HepG2 (cell line): ENCODE measurements at regions not wholly inside any gene's neighbourhood (a gene's known extent, or its start where the extent isn't known, plus 50 kb on each side); places are given as distances from the start of the nearest gene placed in this dataset.

Experiments
- ATAC-seq: fragments of 200-7000 bp; cut with Tn5 transposase; 3 replicates; pipeline ENCODE4 v1.9.1; 2020; ENCODE audit warnings: mild to moderate bottlenecking, moderate library complexity
- BruUV-seq: library from RNA; stranded (reverse); fragments of 400-500 nt; replicated peaks from 2 replicates; lab custom pipeline; 2021; lab: Mats Ljungman, UMichigan
- CTCF ChIA-PET: fragments of 300-600 bp; formaldehyde crosslinking; extraction: SDS; loops from one replicate; lab custom pipeline; 2021; ENCODE audit warnings: low total read pairs, inconsistent platforms, low intra/inter-chr PET ratio; lab: Yijun Ruan, JAX
- POLR2A ChIA-PET: fragments of 350-600 bp; sonication (Branson Sonifier 250); formaldehyde crosslinking; loops from one replicate; lab custom pipeline; 2020; ENCODE audit warnings: antibody characterized with exemption, inconsistent platforms; lab: Yijun Ruan, JAX
- DNase-seq: peaks from one replicate; pipeline ENCODE4 v3.0.0-alpha.2; 2015; ENCODE audit warnings: low spot score
- FAIRE-seq: peaks from 3 replicates; lab custom pipeline; 2011; peaks lifted over from hg19 to GRCh38; lab: Jason Lieb, UNC
- H2AFZ ChIP-seq: one replicate; pipeline ENCODE4 v1.6.1; 2011; ENCODE audit warnings: low read length, inconsistent platforms
- H3K27ac ChIP-seq: fragments of 300-600 bp; 3 replicates; pipeline ENCODE4 v1.8.0; 2011; ENCODE audit warnings: mixed run types, mild to moderate bottlenecking, mixed read lengths, low read length, inconsistent platforms; ENCODE audit not compliant: insufficient read depth; ENCODE audit errors: extremely low read length
- H3K27me3 ChIP-seq, 2 experiments: fragments of 200-600 bp in 1 of 2; 2 replicates in 1 of 2; 3 replicates in 1 of 2; pipeline versions ENCODE4 v1.6.0 to v1.8.0; 2011; ENCODE audit warnings: low read length in 2 of 2, mild to moderate bottlenecking in 2 of 2, moderate library complexity in 2 of 2, inconsistent platforms in 1 of 2; ENCODE audit not compliant: insufficient read depth in 2 of 2, control insufficient read depth in 1 of 2
- H3K36me3 ChIP-seq, 2 experiments: fragments of 200-600 bp in 1 of 2; replicated peaks in 1 of 2; 2 replicates in 1 of 2; 3 replicates in 1 of 2; pipeline versions ENCODE4 v1.5.1 to v1.8.0; 2011; ENCODE audit warnings: low read length in 2 of 2, inconsistent platforms in 1 of 2; ENCODE audit not compliant: insufficient read depth in 2 of 2, control insufficient read depth in 1 of 2
- H3K4me1 ChIP-seq: 2 replicates; pipeline ENCODE4 v1.5.1; 2012; ENCODE audit warnings: low read length, inconsistent platforms; ENCODE audit not compliant: insufficient read depth
- H3K4me2 ChIP-seq: 2 replicates; pipeline ENCODE4 v1.6.0; 2011; ENCODE audit warnings: low read depth, low read length, inconsistent platforms
- H3K4me3 ChIP-seq, 3 experiments: fragments of 200-600 bp in 1 of 3; sonication (generic), shearing (Covaris generic) in 1 of 3; replicated peaks in 1 of 3; 2 replicates each; pipeline ENCODE4 v1.5.1; 2011 to 2016; ENCODE audit warnings: low read length in 3 of 3, inconsistent platforms in 2 of 3, low read depth in 2 of 3, mild to moderate bottlenecking in 2 of 3, control low read depth in 1 of 3, mixed read lengths in 1 of 3; ENCODE audit not compliant: insufficient read depth in 1 of 3
- H3K79me2 ChIP-seq: one replicate; pipeline ENCODE4 v1.6.1; 2011; ENCODE audit warnings: low read length, inconsistent platforms; ENCODE audit not compliant: insufficient read depth
- H3K9ac ChIP-seq: 2 replicates; pipeline ENCODE4 v1.6.0; 2011; ENCODE audit warnings: mild to moderate bottlenecking, low read depth, low read length, inconsistent platforms; ENCODE audit not compliant: insufficient read depth
- H3K9me3 ChIP-seq: 2 replicates; pipeline ENCODE4 v1.5.1; 2012; ENCODE audit warnings: mild to moderate bottlenecking, low read length
- H4K20me1 ChIP-seq: 2 replicates; pipeline ENCODE4 v1.6.0; 2011; ENCODE audit warnings: inconsistent platforms, mild to moderate bottlenecking, low read length, moderate library complexity; ENCODE audit not compliant: insufficient read depth
- ASH2L ChIP-seq: fragments of 300-600, 200-600 bp; sonication (generic); IDR thresholded peaks from 2 replicates; pipeline ENCODE4 v1.7.0; 2017; ENCODE audit warnings: low read depth, mild to moderate bottlenecking, moderate library complexity, mixed read lengths, low read length; ENCODE audit not compliant: insufficient read length
- ATF7 ChIP-seq, 2 experiments: fragments of 450-650 bp in 1 of 2; sonication (generic) in 1 of 2; formaldehyde crosslinking in 1 of 2; IDR thresholded peaks; 2 replicates each; pipeline versions ENCODE4 v1.4.0 to v1.6.1; 2016 to 2020; ENCODE audit warnings: antibody characterized with exemption in 1 of 2, mild to moderate bottlenecking in 1 of 2, missing genetic modification reagents in 1 of 2
- CBX1 ChIP-seq: IDR thresholded peaks from one replicate; pipeline ENCODE4 v1.6.1; 2016; ENCODE audit warnings: antibody characterized with exemption, low read depth
- HMGA1 ChIP-seq: sonication (generic); formaldehyde crosslinking; conservative IDR thresholded peaks from 2 replicates; pipeline ENCODE4 v1.4.0; 2020; ENCODE audit warnings: missing genetic modification reagents
- KLF12 ChIP-seq: sonication (generic); formaldehyde crosslinking; IDR thresholded peaks from 2 replicates; pipeline ENCODE4 v1.4.0; 2020; ENCODE audit warnings: missing genetic modification reagents, borderline replicate concordance
- KLF15 ChIP-seq: sonication (generic); formaldehyde crosslinking; IDR thresholded peaks from 2 replicates; pipeline ENCODE4 v1.8.1; 2023; ENCODE audit warnings: borderline replicate concordance, mild to moderate bottlenecking, inconsistent platforms, missing genetic modification reagents, mixed read lengths
- MTERF4 ChIP-seq: sonication (generic); formaldehyde crosslinking; IDR thresholded peaks from 2 replicates; pipeline ENCODE4 v1.8.0; 2023; ENCODE audit warnings: mild to moderate bottlenecking, missing genetic modification reagents
- MYNN ChIP-seq: sonication (generic); formaldehyde crosslinking; IDR thresholded peaks from 2 replicates; pipeline ENCODE4 v1.4.0; 2020; ENCODE audit warnings: mild to moderate bottlenecking, low read depth, missing genetic modification reagents
- NPAS2 ChIP-seq: sonication (generic); formaldehyde crosslinking; IDR thresholded peaks from 2 replicates; pipeline ENCODE4 v1.8.0; 2022; ENCODE audit warnings: mild to moderate bottlenecking, missing genetic modification reagents, borderline replicate concordance
- PCBP2 ChIP-seq: fragments of 200-400 bp; formaldehyde crosslinking; optimal IDR thresholded peaks from 2 replicates; pipeline ENCODE3; 2018; ENCODE audit warnings: low read length, low read depth; ENCODE audit not compliant: poor library complexity, severe bottlenecking
- PLRG1 ChIP-seq: fragments of 450-650 bp; conservative IDR thresholded peaks from 2 replicates; pipeline ENCODE4 v1.6.1; 2016
- THAP8 ChIP-seq: sonication (generic); formaldehyde crosslinking; IDR thresholded peaks from 2 replicates; pipeline ENCODE4 v1.5.1; 2020; ENCODE audit warnings: missing genetic modification reagents, mild to moderate bottlenecking, borderline replicate concordance
- ZNF557 ChIP-seq: sonication (generic); formaldehyde crosslinking; IDR thresholded peaks from 2 replicates; pipeline ENCODE4 v1.4.0; 2020; ENCODE audit warnings: missing genetic modification reagents
- ZNF646 ChIP-seq: sonication (generic); formaldehyde crosslinking; IDR thresholded peaks from 2 replicates; pipeline ENCODE4 v1.9.0; 2021; ENCODE audit warnings: mild to moderate bottlenecking, missing genetic modification reagents
- ZNF724P ChIP-seq: sonication (generic); formaldehyde crosslinking; IDR thresholded peaks from 2 replicates; pipeline ENCODE4 v1.8.0; 2022; ENCODE audit warnings: missing genetic modification reagents, borderline replicate concordance
- ZNF768 ChIP-seq: sonication (generic); formaldehyde crosslinking; IDR thresholded peaks from 2 replicates; pipeline ENCODE4 v1.4.0; 2020; ENCODE audit warnings: missing genetic modification reagents
- ZNF775 ChIP-seq: sonication (generic); formaldehyde crosslinking; IDR thresholded peaks from 2 replicates; pipeline ENCODE4 v1.4.0; 2020; ENCODE audit warnings: missing genetic modification reagents, mild to moderate bottlenecking, moderate library complexity, borderline replicate concordance
- WGBS: methylation state at CpG from one replicate; pipeline ENCODE4 v1.1.6; 2017; ENCODE audit warnings: low lambda C conversion rate; 5-methylcytosine and 5-hydroxymethylcytosine counted together
- in situ Hi-C: cut with HindIII; loops from 2 replicates; pipeline ENCODE4 v1.10.0; 2017; ENCODE audit warnings: low pct_unique_long_range_greater_than_20kb; ENCODE audit not compliant: extremely low pct_ligation_motif_present
- intact Hi-C: fragments of 100-400 bp; cut with micrococcal nuclease; formaldehyde crosslinking; loops from one replicate; pipeline ENCODE4 v1.10.0; 2022; ENCODE audit not compliant: unreplicated experiment

DNA sequence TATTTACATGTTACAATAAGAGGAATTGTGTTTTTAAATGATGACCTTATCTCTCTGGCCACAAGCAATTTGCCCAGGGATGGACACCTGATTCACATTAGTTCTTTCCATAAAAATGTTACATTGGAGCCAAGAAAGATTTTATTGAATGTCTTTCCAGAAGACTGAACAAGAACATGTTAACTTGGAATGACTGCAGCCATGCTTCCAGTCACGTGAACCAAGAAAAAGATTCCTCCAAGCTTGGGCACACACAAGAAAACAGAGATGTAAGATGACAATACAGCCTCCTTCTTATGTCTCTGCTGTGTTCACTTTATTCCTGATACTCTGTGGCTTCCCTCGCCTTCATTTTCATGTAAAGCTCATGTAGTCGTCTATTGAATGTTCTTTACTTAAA is 737.6 kb downstream of the TRIML1 start:
- no peak overlapping the region for H3K4me3 ChIP-seq
- no peaks in the 10 kb centered on the region for H3K4me1 ChIP-seq
- H2AFZ ChIP-seq, result no peak overlapping the region
- no peak overlapping the region for H3K27ac ChIP-seq
- ChIA-PET CTCF (no interaction called here), POLR2A (no interaction called here)
- no peak overlapping the region for H3K9ac ChIP-seq
- in situ Hi-C loops, result no loop called here
- H3K9me3 ChIP-seq, result peaks cover 14% of the 10 kb centered on the region; the same call in 1 of the 2 replicates
- no peak for ATAC-seq
- 0% methylated on average over 3 of the region's 3 CpGs for WGBS
- TF ChIP-seq KLF15 (CRISPR knock-in tag), result no peak
- no peak for TF ChIP-seq MYNN
- no peak for TF ChIP-seq ZNF724P (CRISPR knock-in tag)
- TF ChIP-seq ZNF557 (CRISPR knock-in tag), result no peak
- TF ChIP-seq PCBP2, result no peak
- TF ChIP-seq ZNF646, result no peak
- no peak for TF ChIP-seq KLF12 (CRISPR knock-in tag)
- no peak for TF ChIP-seq ATF7 (IDR thresholded peaks at IDR 0.05)
- TF ChIP-seq ATF7 (CRISPR knock-in tag; IDR thresholded peaks at IDR 0.05), result no peak
- no peak for TF ChIP-seq CBX1
- no peak for TF ChIP-seq PLRG1
- no peak for TF ChIP-seq ZNF775
- no peak for TF ChIP-seq ZNF768 (CRISPR knock-in tag)
- TF ChIP-seq HMGA1, result no peak
- TF ChIP-seq ASH2L, result no peak
- no peak for TF ChIP-seq THAP8 (CRISPR knock-in tag)
- TF ChIP-seq MTERF4 (CRISPR knock-in tag), result no peak
- no peak for TF ChIP-seq NPAS2 (CRISPR knock-in tag)
- TF ChIP-seq, all 625 proteins: peak for 0
- Histone ChIP-seq H3K36me3 (no peaks in the 10 kb centered on the region), H4K20me1 (no peaks in the 10 kb centered on the region), H3K27me3 (no peaks in the 10 kb centered on the region), H3K4me2 (no peak overlapping the region), H3K79me2 (no peaks in the 10 kb centered on the region)
- DNase-seq, result no peak
- intact Hi-C loops, result no loop called here
- BruUV-seq, result no TSS peak
- FAIRE-seq, result no peak
